DOHH2 (cell line): ENCODE measurements at regions not wholly inside any gene's neighbourhood (a gene's known extent, or its start where the extent isn't known, plus 50 kb on each side); places are given as distances from the start of the nearest gene placed in this dataset.

Experiments
- H3F3A ChIP-seq: fragments of 200-600 bp; sonication (generic), shearing (Covaris generic); 2 replicates; pipeline ENCODE4 v1.6.0; 2016; ENCODE audit warnings: antibody characterized with exemption, mild to moderate bottlenecking; ENCODE audit not compliant: control insufficient read depth, insufficient read depth
- H3K27ac ChIP-seq: fragments of 200-600 bp; sonication (generic); 2 replicates; pipeline ENCODE4 v1.5.1; 2014; ENCODE audit warnings: low read depth, mild to moderate bottlenecking, low read length, moderate library complexity
- H3K27me3 ChIP-seq: fragments of 200-600 bp; sonication (generic); 2 replicates; pipeline ENCODE4 v1.6.1; 2014; ENCODE audit warnings: mild to moderate bottlenecking, low read length, mixed read lengths; ENCODE audit not compliant: control insufficient read depth
- H3K36me3 ChIP-seq: fragments of 200-600 bp; sonication (generic); 2 replicates; pipeline ENCODE4 v1.6.1; 2014; ENCODE audit warnings: mild to moderate bottlenecking, low read length, moderate library complexity, mixed read lengths; ENCODE audit not compliant: control insufficient read depth
- H3K4me1 ChIP-seq: fragments of 200-600 bp; sonication (generic); 2 replicates; pipeline ENCODE4 v1.6.1; 2014; ENCODE audit warnings: mild to moderate bottlenecking, low read length, mixed read lengths; ENCODE audit not compliant: control insufficient read depth
- H3K4me2 ChIP-seq: fragments of 200-600 bp; sonication (generic); 2 replicates; pipeline ENCODE4 v1.6.0; 2014; ENCODE audit warnings: mild to moderate bottlenecking, low read length, moderate library complexity
- H3K4me3 ChIP-seq: fragments of 200-600 bp; sonication (generic); 2 replicates; pipeline ENCODE4 v1.5.1; 2014; ENCODE audit warnings: mild to moderate bottlenecking, low read length, mixed read lengths
- H3K79me2 ChIP-seq: fragments of 200-600 bp; sonication (generic); 2 replicates; pipeline ENCODE4 v1.6.1; 2014; ENCODE audit warnings: mild to moderate bottlenecking, low read length, mixed read lengths; ENCODE audit not compliant: control insufficient read depth
- H3K9me2 ChIP-seq: fragments of 200-600 bp; sonication (generic); replicated peaks from 2 replicates; pipeline ENCODE4 v1.6.1; 2014; ENCODE audit warnings: mild to moderate bottlenecking, low read length, mixed read lengths; ENCODE audit not compliant: control insufficient read depth
- H3K9me3 ChIP-seq: fragments of 200-600 bp; sonication (generic); 2 replicates; pipeline ENCODE4 v1.6.1; 2014; ENCODE audit warnings: antibody characterized with exemption, low read length, mixed read lengths; ENCODE audit not compliant: control insufficient read depth, insufficient read depth
- H4K20me1 ChIP-seq: fragments of 200-600 bp; sonication (generic); 2 replicates; pipeline ENCODE4 v1.6.0; 2014; ENCODE audit warnings: low read depth, mild to moderate bottlenecking, antibody characterized with exemption, low read length, moderate library complexity; ENCODE audit not compliant: control insufficient read depth, insufficient read depth
- EZH2phosphoT487 ChIP-seq: fragments of 200-600 bp; sonication (generic); IDR thresholded peaks from 2 replicates; pipeline ENCODE4 v1.6.1; 2017; ENCODE audit warnings: borderline replicate concordance, mild to moderate bottlenecking, antibody characterized with exemption, low read length, moderate library complexity, mixed read lengths
- TF ChIP-seq, protein P1 (sequence below): fragments of 200-600 bp; sonication (generic); IDR thresholded peaks from one replicate; pipeline ENCODE4 v1.5.1; 2014; ENCODE audit warnings: antibody characterized with exemption, mild to moderate bottlenecking, low read depth, low read length; ENCODE audit not compliant: poor library complexity, severe bottlenecking

DNA sequence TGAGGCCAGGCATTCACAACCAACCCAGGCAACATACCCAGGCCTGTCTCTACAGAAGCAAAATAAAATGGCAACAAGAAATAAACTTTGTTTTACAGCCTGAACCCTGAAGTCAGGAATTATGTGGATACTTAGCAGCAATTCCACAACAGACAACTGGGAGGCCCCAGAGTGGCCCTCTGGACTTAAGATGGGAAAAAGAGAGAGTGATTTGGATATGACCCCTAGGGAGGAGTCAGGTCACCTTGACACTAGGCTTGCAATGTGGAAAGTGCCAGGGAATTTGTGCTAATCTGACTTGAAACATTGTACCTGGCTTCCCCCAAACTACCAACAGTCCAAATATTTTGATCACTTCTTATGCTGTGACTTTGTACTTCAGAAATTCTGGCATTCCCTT lies 193.1 kb downstream of the PARM1 start:
- Histone ChIP-seq H3F3A (no peaks in the 10 kb centered on the region), H3K79me2 (no peaks in the 10 kb centered on the region), H3K9me3 (no peaks in the 10 kb centered on the region), H3K36me3 (no peaks in the 10 kb centered on the region), H3K27me3 (no peaks in the 10 kb centered on the region), H3K4me3 (no peak overlapping the region), H3K9me2 (no peaks in the 10 kb centered on the region), H3K4me1 (no peaks in the 10 kb centered on the region), H3K4me2 (no peak overlapping the region), H3K27ac (no peak overlapping the region), H4K20me1 (no peaks in the 10 kb centered on the region)
- TF ChIP-seq EZH2phosphoT487, result no peak
- TF ChIP-seq, protein P1, sequence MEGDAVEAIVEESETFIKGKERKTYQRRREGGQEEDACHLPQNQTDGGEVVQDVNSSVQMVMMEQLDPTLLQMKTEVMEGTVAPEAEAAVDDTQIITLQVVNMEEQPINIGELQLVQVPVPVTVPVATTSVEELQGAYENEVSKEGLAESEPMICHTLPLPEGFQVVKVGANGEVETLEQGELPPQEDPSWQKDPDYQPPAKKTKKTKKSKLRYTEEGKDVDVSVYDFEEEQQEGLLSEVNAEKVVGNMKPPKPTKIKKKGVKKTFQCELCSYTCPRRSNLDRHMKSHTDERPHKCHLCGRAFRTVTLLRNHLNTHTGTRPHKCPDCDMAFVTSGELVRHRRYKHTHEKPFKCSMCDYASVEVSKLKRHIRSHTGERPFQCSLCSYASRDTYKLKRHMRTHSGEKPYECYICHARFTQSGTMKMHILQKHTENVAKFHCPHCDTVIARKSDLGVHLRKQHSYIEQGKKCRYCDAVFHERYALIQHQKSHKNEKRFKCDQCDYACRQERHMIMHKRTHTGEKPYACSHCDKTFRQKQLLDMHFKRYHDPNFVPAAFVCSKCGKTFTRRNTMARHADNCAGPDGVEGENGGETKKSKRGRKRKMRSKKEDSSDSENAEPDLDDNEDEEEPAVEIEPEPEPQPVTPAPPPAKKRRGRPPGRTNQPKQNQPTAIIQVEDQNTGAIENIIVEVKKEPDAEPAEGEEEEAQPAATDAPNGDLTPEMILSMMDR, result no peak

DNA sequence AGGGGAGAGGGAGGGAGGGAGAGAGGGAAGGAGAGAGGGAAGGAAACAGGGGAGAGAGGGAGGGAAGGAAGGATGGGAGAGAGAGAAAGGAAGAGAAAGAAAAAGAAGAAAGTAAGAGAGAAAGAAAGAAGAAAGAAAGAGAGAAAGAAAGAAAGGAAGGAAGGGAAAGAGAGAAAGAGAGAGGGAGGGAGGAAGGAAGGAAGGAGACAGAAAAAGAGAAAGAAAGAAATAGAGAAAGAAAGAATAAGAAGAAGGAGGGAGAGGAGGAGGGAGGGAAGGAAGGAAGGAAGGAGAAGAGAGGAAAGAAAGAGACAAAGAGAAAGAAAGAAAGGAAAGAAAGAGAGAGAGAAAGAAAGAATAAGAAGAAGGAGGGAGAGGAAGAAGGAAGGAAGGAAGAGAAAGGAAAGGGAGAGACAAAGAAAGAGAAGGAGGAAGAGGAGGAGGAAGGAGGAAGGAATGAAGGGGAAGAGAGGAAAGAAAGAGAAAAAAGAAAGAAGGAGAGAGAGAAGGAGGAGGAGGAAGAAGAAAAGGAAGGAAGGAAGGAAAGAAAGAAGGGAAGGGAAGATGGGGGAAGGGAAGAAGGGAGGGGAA lies 189.6 kb downstream of the PARM1 start:
- Histone ChIP-seq H3K9me3 (no peaks in the 10 kb centered on the region), H3K9me2 (no peaks in the 10 kb centered on the region), H3K27ac (no peak overlapping the region), H3K4me2 (no peak overlapping the region), H4K20me1 (no peaks in the 10 kb centered on the region), H3F3A (no peaks in the 10 kb centered on the region), H3K4me3 (no peak overlapping the region), H3K36me3 (no peaks in the 10 kb centered on the region), H3K27me3 (no peaks in the 10 kb centered on the region), H3K4me1 (no peaks in the 10 kb centered on the region), H3K79me2 (no peaks in the 10 kb centered on the region)
- no peak for TF ChIP-seq EZH2phosphoT487
- TF ChIP-seq, protein P1, result no peak

DNA sequence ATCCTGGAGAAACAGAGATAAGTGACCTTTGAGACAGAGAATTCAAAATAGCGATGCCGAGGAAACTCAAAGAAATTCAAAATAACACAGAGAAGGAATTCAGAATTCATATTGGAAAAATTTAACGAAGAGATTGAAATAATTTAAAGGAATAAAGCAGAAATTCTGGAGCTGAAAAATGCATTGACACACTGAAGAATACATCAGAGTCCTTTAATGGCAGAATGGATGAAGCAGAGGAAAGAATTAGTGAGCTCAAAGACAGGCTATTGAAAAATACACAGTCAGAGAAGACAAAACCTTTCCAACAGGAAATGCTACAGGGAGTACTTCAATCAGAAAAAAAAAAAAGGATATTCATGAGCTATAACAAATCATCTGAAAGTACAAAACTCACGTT lies 185.8 kb downstream of the PARM1 start:
- Histone ChIP-seq H3K36me3 (no peaks in the 10 kb centered on the region), H3F3A (no peaks in the 10 kb centered on the region), H3K27ac (no peak overlapping the region), H3K4me1 (no peaks in the 10 kb centered on the region), H4K20me1 (no peaks in the 10 kb centered on the region), H3K9me3 (no peaks in the 10 kb centered on the region), H3K9me2 (no peaks in the 10 kb centered on the region), H3K4me3 (no peak overlapping the region), H3K27me3 (no peaks in the 10 kb centered on the region), H3K79me2 (no peaks in the 10 kb centered on the region), H3K4me2 (no peak overlapping the region)
- no peak for TF ChIP-seq EZH2phosphoT487
- TF ChIP-seq, protein P1, result no peak
